GM12878 (cell line): ENCODE measurements at regions not wholly inside any gene's neighbourhood (a gene's known extent, or its start where the extent isn't known, plus 50 kb on each side); places are given as distances from the start of the nearest gene placed in this dataset.

Experiments
- ATAC-seq: fragments of 200-7000 bp; cut with Tn5 transposase; 3 replicates; pipeline ENCODE4 v1.9.1; 2020; ENCODE audit warnings: mild to moderate bottlenecking, moderate library complexity
- BruUV-seq: library from RNA; stranded (reverse); fragments of 400-500 nt; replicated peaks from 2 replicates; lab custom pipeline; 2021; lab: Mats Ljungman, UMichigan
- CTCF ChIA-PET: fragments of 300-600 bp; sonication (Branson Sonifier 250); formaldehyde crosslinking; extraction: SDS; loops from one replicate; lab custom pipeline; 2021; ENCODE audit warnings: inconsistent platforms; lab: Yijun Ruan, JAX
- POLR2A ChIA-PET: fragments of 350-600 bp; formaldehyde crosslinking; extraction: SDS; loops from one replicate; lab custom pipeline; 2021; ENCODE audit warnings: inconsistent platforms; lab: Charles Lee
- RAD21 ChIA-PET: fragments of 300-600 bp; sonication (Branson Sonifier 250); formaldehyde crosslinking; loops from one replicate; lab custom pipeline; 2023; ENCODE audit warnings: antibody characterized with exemption; ENCODE audit not compliant: unreplicated experiment; lab: Charles Lee
- SMC1A ChIA-PET: fragments of 300-600 bp; sonication (Branson Sonifier 250); formaldehyde crosslinking; loops from one replicate; lab custom pipeline; 2023; ENCODE audit not compliant: unreplicated experiment, uncharacterized antibody; lab: Charles Lee
- DNase-seq: peaks from one replicate; pipeline ENCODE4 v3.0.0-alpha.2; 2011; ENCODE audit warnings: low read depth, low spot score
- FAIRE-seq: peaks from 3 replicates; lab custom pipeline; 2011; peaks lifted over from hg19 to GRCh38; lab: Jason Lieb, UNC
- H2AFZ ChIP-seq: 2 replicates; pipeline ENCODE4 v1.6.0; 2011; ENCODE audit warnings: low read depth, low read length, control low read depth; ENCODE audit not compliant: control insufficient read depth
- H3K27ac ChIP-seq: 2 replicates; pipeline ENCODE4 v1.5.1; 2011; ENCODE audit warnings: control low read depth; ENCODE audit not compliant: control insufficient read depth, insufficient read depth
- H3K27me3 ChIP-seq, 2 experiments: replicated peaks in 1 of 2; 2 replicates each; pipeline versions ENCODE4 v1.6.0 to v1.6.1; 2011; ENCODE audit warnings: low read length in 1 of 2; ENCODE audit not compliant: control insufficient read depth in 2 of 2, insufficient read depth in 2 of 2
- H3K36me3 ChIP-seq, 2 experiments: 2 replicates each; pipeline ENCODE4 v1.5.1; 2011; ENCODE audit warnings: low read length in 1 of 2; ENCODE audit not compliant: control insufficient read depth in 2 of 2, insufficient read depth in 2 of 2
- H3K4me1 ChIP-seq: 2 replicates; pipeline ENCODE4 v1.6.1; 2011; ENCODE audit warnings: mild to moderate bottlenecking, low read length, moderate library complexity, mixed read lengths; ENCODE audit not compliant: control insufficient read depth, insufficient read depth
- H3K4me2 ChIP-seq: 2 replicates; pipeline ENCODE4 v1.6.0; 2011; ENCODE audit warnings: control low read depth; ENCODE audit not compliant: control insufficient read depth, insufficient read depth
- H3K4me3 ChIP-seq: fragments of 200-600 bp; sonication (generic); 2 replicates; pipeline ENCODE4 v1.5.1; 2016
- H3K79me2 ChIP-seq: 2 replicates; pipeline ENCODE4 v1.6.0; 2011; ENCODE audit warnings: low read length; ENCODE audit not compliant: control insufficient read depth, insufficient read depth
- H3K9ac ChIP-seq: 2 replicates; pipeline ENCODE4 v1.8.0; 2011; ENCODE audit warnings: low read length, control low read depth, mixed read lengths; ENCODE audit not compliant: control insufficient read depth, insufficient read depth
- H3K9me3 ChIP-seq: replicated peaks from 3 replicates; pipeline ENCODE4 v1.5.1; 2011; ENCODE audit warnings: mild to moderate bottlenecking, low read length; ENCODE audit not compliant: control insufficient read depth, insufficient read depth
- H4K20me1 ChIP-seq: 2 replicates; pipeline ENCODE4 v1.6.0; 2011; ENCODE audit not compliant: control insufficient read depth, insufficient read depth
- BACH1 ChIP-seq: fragments of 450-650 bp; IDR thresholded peaks from 2 replicates; pipeline ENCODE4 v1.6.1; 2017; ENCODE audit warnings: mild to moderate bottlenecking, borderline replicate concordance
- BCLAF1 ChIP-seq: fragments of 450-650 bp; IDR thresholded peaks from 2 replicates; pipeline ENCODE4 v1.6.1; 2017; ENCODE audit warnings: antibody characterized with exemption, mild to moderate bottlenecking, moderate library complexity
- HCFC1 ChIP-seq: fragments of 150-350 bp; IDR thresholded peaks from 2 replicates; pipeline ENCODE4 v1.6.1; 2014; ENCODE audit warnings: low read length
- NRF1 ChIP-seq: conservative IDR thresholded peaks from 2 replicates; pipeline ENCODE4 v1.6.1; 2011; ENCODE audit warnings: mild to moderate bottlenecking, low read depth, low read length, improper control_type of control experiment
- PML ChIP-seq: IDR thresholded peaks from 2 replicates; pipeline ENCODE4 v1.6.1; 2012; ENCODE audit warnings: low read length, inconsistent platforms
- RBBP5 ChIP-seq: fragments of 200-600 bp; sonication (generic); conservative IDR thresholded peaks from 2 replicates; pipeline ENCODE4 v1.6.1; 2016
- SREBF2 ChIP-seq: IDR thresholded peaks from 2 replicates; pipeline ENCODE4 v1.6.1; 2012; ENCODE audit warnings: mild to moderate bottlenecking, low read length
- TCF3 ChIP-seq: IDR thresholded peaks from 2 replicates; pipeline ENCODE4 v1.6.1; 2012; ENCODE audit warnings: low read depth, mild to moderate bottlenecking, low read length, borderline replicate concordance; ENCODE audit not compliant: insufficient read depth
- ZBTB33 ChIP-seq: fragments of 450-650 bp; IDR thresholded peaks from 2 replicates; pipeline ENCODE4 v1.6.1; 2017; ENCODE audit warnings: mild to moderate bottlenecking
- ZNF384 ChIP-seq: IDR thresholded peaks from 2 replicates; pipeline ENCODE4 v1.6.1; 2012; ENCODE audit warnings: low read depth, mild to moderate bottlenecking, low read length, improper control_type of control experiment, borderline replicate concordance
- WGBS: methylation state at CpG from one replicate; pipeline ENCODE4 v1.1.6; 2016; ENCODE audit warnings: low lambda C conversion rate; ENCODE audit not compliant: insufficient replicate concordance, insufficient coverage; ENCODE audit errors: missing lambda C conversion rate; 5-methylcytosine and 5-hydroxymethylcytosine counted together
- in situ Hi-C: fragments of 300-500 bp; cut with MboI; formaldehyde crosslinking; loops from 9 replicates; pipeline ENCODE4 v1.14.3; 2018; ENCODE audit warnings: mixed read lengths
- intact Hi-C: fragments of 100-400 bp; cut with micrococcal nuclease; formaldehyde crosslinking; loops from one replicate; pipeline ENCODE4 v1.14.2; 2022; ENCODE audit not compliant: unreplicated experiment

DNA sequence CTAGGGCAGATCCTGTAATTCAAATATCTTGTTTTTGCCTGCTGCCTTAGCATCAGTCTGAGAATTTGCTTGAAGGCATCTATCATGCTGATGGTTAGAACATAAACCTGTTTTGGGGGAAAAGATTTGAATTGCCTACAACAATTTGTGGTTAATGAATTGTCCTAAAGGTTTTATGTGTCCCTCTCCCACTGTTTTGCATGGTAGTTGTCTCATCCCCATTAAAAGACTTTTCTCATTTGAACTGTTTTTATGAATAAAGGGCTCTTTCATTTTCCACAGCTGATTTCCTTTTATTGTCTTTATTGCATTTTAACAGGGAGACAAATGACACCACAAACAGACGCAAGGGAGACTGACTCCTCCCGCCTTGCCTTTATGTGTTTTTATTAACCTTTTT, 275.6 kb downstream of the PIK3C3 start:
- no peak overlapping the region for H3K27ac ChIP-seq
- no peaks in the 10 kb centered on the region for H3K36me3 ChIP-seq
- CTCF ChIA-PET: interaction anchor here (1.0 to 3.3 kb wide), 6 partner anchors 9 to 117 kb away, joined by 3 to 17 read pairs (median 4); no protein-coding TSS in a partner anchor
- H3K4me1 ChIP-seq: no peaks in the 10 kb centered on the region
- no peaks in the 10 kb centered on the region for H3K79me2 ChIP-seq
- intact Hi-C loops: no loop called here
- H3K27me3 ChIP-seq: no peaks in the 10 kb centered on the region
- no peaks in the 10 kb centered on the region for H4K20me1 ChIP-seq
- TF ChIP-seq TCF3: no peak
- TF ChIP-seq BACH1: no peak
- TF ChIP-seq ZNF384: no peak
- TF ChIP-seq PML: no peak
- ATAC-seq (no peak), FAIRE-seq (no peak), DNase-seq (no peak)
- RAD21 ChIA-PET: interaction anchor here (1.0 to 6.7 kb wide), 7 partner anchors 38 to 177 kb away, joined by 3 to 95 read pairs (median 4); no protein-coding TSS in a partner anchor
- 49% methylated on average over 2 of the region's 2 CpGs for WGBS
- in situ Hi-C loops: no loop called here
- no peak overlapping the region for H2AFZ ChIP-seq
- POLR2A ChIA-PET: interaction anchor here (1.0 to 3.2 kb wide), 3 partner anchors 25 to 43 kb away, joined by 3 to 26 read pairs (median 4); no protein-coding TSS in a partner anchor
- no peak overlapping the region for H3K9ac ChIP-seq
- H3K9me3 ChIP-seq: no peaks in the 10 kb centered on the region
- SMC1A ChIA-PET: interaction anchor here (1.0 to 5.8 kb wide), 15 partner anchors 9 to 117 kb away, joined by 3 to 72 read pairs (median 5); no protein-coding TSS in a partner anchor
- H3K4me2 ChIP-seq: no peak overlapping the region
- no TSS peak for BruUV-seq
- no peak overlapping the region for H3K4me3 ChIP-seq

DNA sequence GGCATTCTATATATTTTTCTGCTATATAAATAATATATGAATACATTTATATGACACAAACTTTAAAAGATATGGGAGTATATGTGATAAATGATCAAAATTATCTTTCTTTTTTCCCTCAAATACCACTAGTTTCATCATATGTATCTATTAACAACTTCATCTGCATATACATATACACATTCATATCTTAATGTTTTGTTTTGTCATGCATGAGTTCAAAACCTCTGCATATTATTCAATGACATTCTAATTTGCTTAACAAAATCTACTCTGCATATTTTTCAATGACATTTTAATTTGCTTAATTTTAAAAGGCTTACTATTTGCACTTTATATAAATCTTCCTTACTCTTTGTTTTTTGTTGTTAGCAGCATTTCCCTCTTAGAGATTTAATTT, 276.2 kb downstream of the PIK3C3 start:
- no peak for FAIRE-seq
- no peak overlapping the region for H3K27ac ChIP-seq
- H3K79me2 ChIP-seq: no peaks in the 10 kb centered on the region
- BruUV-seq: no TSS peak
- ChIA-PET CTCF (interaction anchor here (1.1 to 2.9 kb wide), 6 partner anchors 10 to 117 kb away, joined by 3 to 16 read pairs (median 6); no protein-coding TSS in a partner anchor), RAD21 (interaction anchor here (1.0 to 6.7 kb wide), 4 partner anchors 39 to 118 kb away, joined by 3 to 95 read pairs (median 6); no protein-coding TSS in a partner anchor), SMC1A (interaction anchor here (0.9 to 5.8 kb wide), 11 partner anchors 10 to 117 kb away, joined by 3 to 72 read pairs (median 6); no protein-coding TSS in a partner anchor), POLR2A (interaction anchor here (1.3 to 3.2 kb wide), 2 partner anchors 24 to 43 kb away, joined by 3 to 26 read pairs; no protein-coding TSS in a partner anchor)
- no peaks in the 10 kb centered on the region for H3K4me1 ChIP-seq
- no peak overlapping the region for H3K4me3 ChIP-seq
- no peak overlapping the region for H3K4me2 ChIP-seq
- no peaks in the 10 kb centered on the region for H3K36me3 ChIP-seq
- H2AFZ ChIP-seq: no peak overlapping the region
- in situ Hi-C loops: no loop called here
- intact Hi-C loops: no loop called here
- no peaks in the 10 kb centered on the region for H4K20me1 ChIP-seq
- H3K9me3 ChIP-seq: no peaks in the 10 kb centered on the region
- no peak for ATAC-seq
- no peaks in the 10 kb centered on the region for H3K27me3 ChIP-seq
- no peak overlapping the region for H3K9ac ChIP-seq
- no peak for DNase-seq
- no peak for TF ChIP-seq SREBF2
- no peak for TF ChIP-seq ZBTB33
- TF ChIP-seq BCLAF1: no peak
- no peak for TF ChIP-seq RBBP5
- no peak for TF ChIP-seq HCFC1
- TF ChIP-seq NRF1: no peak
